ENCODE measurements at regions not wholly inside any gene's neighbourhood (a gene's known extent, or its start where the extent isn't known, plus 50 kb on each side); places are given as distances from the start of the nearest gene placed in this dataset.

DNA sequence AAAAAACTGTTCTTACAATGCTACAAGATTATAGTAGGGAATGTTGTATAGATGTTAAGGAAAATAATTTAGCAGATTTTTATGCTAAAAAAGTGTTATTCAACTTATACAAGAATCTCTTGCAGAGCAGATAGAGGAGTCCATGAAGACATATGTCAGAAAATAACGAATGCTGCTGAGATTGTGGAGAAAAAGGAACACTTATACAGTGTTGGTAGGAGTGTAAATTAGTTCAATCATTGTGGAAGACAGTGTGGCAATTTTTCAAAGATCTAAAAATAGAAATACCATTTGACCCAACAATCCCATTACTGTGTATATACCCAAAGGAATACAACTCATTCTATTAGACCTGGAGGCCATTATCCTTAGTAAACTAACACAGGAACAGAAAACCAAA lies 286.2 kb upstream of the OLFM3 start:
- TF ChIP-seq, protein P1, sequence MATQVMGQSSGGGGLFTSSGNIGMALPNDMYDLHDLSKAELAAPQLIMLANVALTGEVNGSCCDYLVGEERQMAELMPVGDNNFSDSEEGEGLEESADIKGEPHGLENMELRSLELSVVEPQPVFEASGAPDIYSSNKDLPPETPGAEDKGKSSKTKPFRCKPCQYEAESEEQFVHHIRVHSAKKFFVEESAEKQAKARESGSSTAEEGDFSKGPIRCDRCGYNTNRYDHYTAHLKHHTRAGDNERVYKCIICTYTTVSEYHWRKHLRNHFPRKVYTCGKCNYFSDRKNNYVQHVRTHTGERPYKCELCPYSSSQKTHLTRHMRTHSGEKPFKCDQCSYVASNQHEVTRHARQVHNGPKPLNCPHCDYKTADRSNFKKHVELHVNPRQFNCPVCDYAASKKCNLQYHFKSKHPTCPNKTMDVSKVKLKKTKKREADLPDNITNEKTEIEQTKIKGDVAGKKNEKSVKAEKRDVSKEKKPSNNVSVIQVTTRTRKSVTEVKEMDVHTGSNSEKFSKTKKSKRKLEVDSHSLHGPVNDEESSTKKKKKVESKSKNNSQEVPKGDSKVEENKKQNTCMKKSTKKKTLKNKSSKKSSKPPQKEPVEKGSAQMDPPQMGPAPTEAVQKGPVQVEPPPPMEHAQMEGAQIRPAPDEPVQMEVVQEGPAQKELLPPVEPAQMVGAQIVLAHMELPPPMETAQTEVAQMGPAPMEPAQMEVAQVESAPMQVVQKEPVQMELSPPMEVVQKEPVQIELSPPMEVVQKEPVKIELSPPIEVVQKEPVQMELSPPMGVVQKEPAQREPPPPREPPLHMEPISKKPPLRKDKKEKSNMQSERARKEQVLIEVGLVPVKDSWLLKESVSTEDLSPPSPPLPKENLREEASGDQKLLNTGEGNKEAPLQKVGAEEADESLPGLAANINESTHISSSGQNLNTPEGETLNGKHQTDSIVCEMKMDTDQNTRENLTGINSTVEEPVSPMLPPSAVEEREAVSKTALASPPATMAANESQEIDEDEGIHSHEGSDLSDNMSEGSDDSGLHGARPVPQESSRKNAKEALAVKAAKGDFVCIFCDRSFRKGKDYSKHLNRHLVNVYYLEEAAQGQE (IDR thresholded peaks at IDR 0.05; ENCODE audit: low read depth), result no peak
- TF ChIP-seq TEAD4 (IDR thresholded peaks at IDR 0.05) (no peak), TCF12 (IDR thresholded peaks at IDR 0.05; ENCODE audit: low read depth) (no peak), ZBTB7A (IDR thresholded peaks at IDR 0.05; ENCODE audit: low read depth) (no peak)

DNA sequence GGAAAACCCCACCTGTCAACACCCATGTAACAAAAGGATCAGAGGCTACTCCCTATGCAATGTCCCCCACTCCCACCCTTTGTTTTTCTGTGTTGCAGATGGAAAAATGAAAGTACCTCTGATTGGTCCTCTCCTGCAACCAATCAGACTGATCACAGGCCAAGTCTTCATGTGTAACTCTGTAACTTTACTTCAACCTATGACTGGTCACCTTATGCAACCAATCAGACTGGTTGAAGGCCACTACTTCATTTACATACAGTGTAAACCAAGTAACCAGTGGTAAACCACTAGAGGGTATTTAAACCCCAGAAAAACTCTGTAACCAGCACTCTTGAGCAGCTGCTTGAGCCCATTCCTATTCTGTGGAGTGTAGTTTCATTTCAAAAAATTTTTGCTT lies 266.3 kb upstream of the OLFM3 start:
- TF ChIP-seq, protein P2, sequence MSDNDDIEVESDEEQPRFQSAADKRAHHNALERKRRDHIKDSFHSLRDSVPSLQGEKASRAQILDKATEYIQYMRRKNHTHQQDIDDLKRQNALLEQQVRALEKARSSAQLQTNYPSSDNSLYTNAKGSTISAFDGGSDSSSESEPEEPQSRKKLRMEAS (IDR thresholded peaks at IDR 0.05), result no peak
- no peak for TF ChIP-seq NFIC (IDR thresholded peaks at IDR 0.05)
- TF ChIP-seq, protein P3, sequence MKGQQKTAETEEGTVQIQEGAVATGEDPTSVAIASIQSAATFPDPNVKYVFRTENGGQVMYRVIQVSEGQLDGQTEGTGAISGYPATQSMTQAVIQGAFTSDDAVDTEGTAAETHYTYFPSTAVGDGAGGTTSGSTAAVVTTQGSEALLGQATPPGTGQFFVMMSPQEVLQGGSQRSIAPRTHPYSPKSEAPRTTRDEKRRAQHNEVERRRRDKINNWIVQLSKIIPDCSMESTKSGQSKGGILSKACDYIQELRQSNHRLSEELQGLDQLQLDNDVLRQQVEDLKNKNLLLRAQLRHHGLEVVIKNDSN (IDR thresholded peaks at IDR 0.05), result no peak

DNA sequence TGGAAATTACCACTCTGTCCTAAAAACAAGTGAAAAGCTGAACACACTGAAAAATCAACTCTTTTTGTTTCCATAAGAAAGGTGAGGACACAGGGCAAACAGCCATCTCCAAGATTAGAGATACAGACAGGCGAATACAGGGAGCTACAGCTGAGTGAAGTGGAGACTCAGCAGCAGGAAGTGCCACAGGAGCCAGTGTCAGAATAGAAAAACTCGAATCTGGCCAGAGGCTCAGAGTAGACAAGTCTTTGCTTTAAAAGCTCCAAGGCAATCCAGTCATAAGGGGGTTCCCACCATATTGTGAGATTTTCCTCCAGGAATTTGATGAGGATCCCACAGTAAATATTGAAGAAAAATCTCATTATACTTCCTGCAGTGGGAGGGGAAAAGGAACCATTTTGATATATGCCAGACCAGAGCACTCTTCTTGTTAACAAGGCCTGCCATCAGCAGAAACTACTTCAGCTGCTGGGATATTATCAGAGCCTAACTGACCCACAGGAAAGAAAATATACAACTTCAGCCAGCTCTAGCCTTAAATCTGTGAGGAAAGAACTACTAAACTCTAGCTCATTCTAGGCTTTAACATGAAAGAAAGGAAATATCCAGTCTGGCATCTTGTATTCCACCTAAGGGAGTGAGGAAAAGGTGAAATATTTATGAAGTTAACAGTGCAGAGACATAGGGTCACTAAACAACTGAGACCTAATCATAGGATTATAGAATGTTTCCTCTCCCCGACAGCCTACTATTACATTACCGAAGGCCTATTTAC lies 256.2 kb upstream of the OLFM3 start:
- TF ChIP-seq, protein P3 (IDR thresholded peaks at IDR 0.05), result no peak
- TF ChIP-seq ZBTB7A (IDR thresholded peaks at IDR 0.05; ENCODE audit: low read depth) (no peak), CEBPB (IDR thresholded peaks at IDR 0.05) (no peak), RAD21 (IDR thresholded peaks at IDR 0.05; ENCODE audit: low read depth) (no peak), FOXM1 (IDR thresholded peaks at IDR 0.05; ENCODE audit: borderline replicate concordance, low read depth) (no peak), YY1 (IDR thresholded peaks at IDR 0.05; ENCODE audit: low read depth) (no peak), NFIC (IDR thresholded peaks at IDR 0.05) (no peak), TCF12 (IDR thresholded peaks at IDR 0.05; ENCODE audit: low read depth) (no peak), EP300 (IDR thresholded peaks at IDR 0.05; ENCODE audit: borderline replicate concordance) (no peak), TAF1 (IDR thresholded peaks at IDR 0.05; ENCODE audit: low read depth) (no peak), CREB1 (IDR thresholded peaks at IDR 0.05; ENCODE audit: low read depth) (no peak), TEAD4 (IDR thresholded peaks at IDR 0.05) (no peak), EGR1 (IDR thresholded peaks at IDR 0.05) (no peak)
- TF ChIP-seq, protein P1 (IDR thresholded peaks at IDR 0.05; ENCODE audit: low read depth), result no peak
- TF ChIP-seq, protein P2 (IDR thresholded peaks at IDR 0.05), result no peak

DNA sequence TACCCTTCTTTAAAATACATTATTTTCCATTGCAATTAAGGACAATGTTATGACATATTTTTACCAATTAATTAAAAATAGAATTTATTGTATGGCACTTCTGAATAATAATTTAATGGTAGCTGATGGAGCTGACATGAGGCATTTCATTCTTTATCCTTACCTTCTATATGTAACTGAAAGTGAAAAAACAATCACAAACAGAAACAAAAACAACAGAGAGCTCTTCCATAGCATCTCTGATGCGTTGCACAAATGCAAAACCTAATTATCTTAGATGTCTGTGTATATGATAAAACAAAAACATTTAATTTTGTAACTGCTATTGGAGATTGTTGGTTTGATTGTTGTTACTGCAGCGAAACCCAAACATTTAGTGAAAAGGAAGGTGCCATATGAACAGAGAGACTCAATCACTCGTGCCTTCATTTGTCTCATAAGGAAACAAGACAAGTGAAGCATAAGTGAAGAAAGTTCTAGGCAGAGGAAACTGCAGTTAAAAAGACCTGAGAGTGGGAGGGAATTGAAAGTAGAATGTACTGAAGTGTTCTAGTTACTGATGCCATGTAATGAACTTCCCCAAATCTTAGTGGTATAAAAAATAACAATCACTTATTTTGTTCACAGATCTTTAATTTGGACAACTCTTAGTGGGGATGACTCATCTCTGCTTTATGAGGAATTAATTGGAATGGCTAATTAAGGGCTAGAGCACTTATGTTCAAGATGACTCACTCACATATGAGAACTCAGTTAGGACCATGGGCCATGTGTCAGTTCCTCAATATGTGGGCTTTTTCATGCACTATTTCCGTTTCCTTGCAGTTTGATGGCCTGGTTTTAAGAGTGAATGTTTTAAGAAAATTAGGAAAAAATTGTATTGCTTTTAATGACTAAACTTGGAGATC lies 245.0 kb upstream of the OLFM3 start:
- TF ChIP-seq, protein P2 (IDR thresholded peaks at IDR 0.05), result no peak
- no peak for TF ChIP-seq ZBTB7A (IDR thresholded peaks at IDR 0.05; ENCODE audit: low read depth)
- no peak for TF ChIP-seq CREB1 (IDR thresholded peaks at IDR 0.05; ENCODE audit: low read depth)

DNA sequence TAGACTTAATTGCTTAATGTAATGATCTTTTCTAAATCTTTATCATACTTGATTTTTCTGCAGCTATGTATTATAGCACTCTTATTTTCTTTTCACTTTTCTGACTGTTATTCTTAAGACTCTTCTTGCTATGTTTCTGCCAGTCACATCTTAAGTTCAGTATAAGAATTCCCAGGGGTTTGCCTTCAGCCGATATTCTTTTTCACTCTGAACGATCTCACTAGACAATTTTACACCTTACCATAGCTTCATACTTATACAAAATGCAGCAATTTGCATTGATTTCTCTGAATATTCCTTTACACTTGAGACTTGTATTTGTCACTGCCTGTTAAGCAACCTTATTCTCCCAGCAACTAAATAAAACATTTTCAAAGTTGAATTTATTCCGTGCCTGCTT lies 242.5 kb upstream of the OLFM3 start:
- TF ChIP-seq CREB1 (IDR thresholded peaks at IDR 0.05; ENCODE audit: low read depth) (no peak), ZBTB7A (IDR thresholded peaks at IDR 0.05; ENCODE audit: low read depth) (no peak), EGR1 (IDR thresholded peaks at IDR 0.05) (no peak), TCF12 (IDR thresholded peaks at IDR 0.05; ENCODE audit: low read depth) (no peak), TAF1 (IDR thresholded peaks at IDR 0.05; ENCODE audit: low read depth) (no peak), YY1 (IDR thresholded peaks at IDR 0.05; ENCODE audit: low read depth) (no peak), CEBPB (IDR thresholded peaks at IDR 0.05) (no peak), EP300 (IDR thresholded peaks at IDR 0.05; ENCODE audit: borderline replicate concordance) (no peak), RAD21 (IDR thresholded peaks at IDR 0.05; ENCODE audit: low read depth) (no peak)
- TF ChIP-seq, protein P2 (IDR thresholded peaks at IDR 0.05), result no peak
- TF ChIP-seq, protein P1 (IDR thresholded peaks at IDR 0.05; ENCODE audit: low read depth), result no peak
